GDM1 (cell line): ENCODE measurements at regions not wholly inside any gene's neighbourhood (a gene's known extent, or its start where the extent isn't known, plus 50 kb on each side); places are given as distances from the start of the nearest gene placed in this dataset.
A peak's percentile ranks its signal among the peaks of the same experiment; 100 is the strongest.

ENCODE experiments used
- DNase-seq: peaks from one replicate; lab custom pipeline; 2025; lab: John Stamatoyannopoulos, UW

GRCh38 chr12:3991798-3992580, 118.8 kb upstream of the PARP11 start:
- DNase-seq, result no peak

GRCh38 chr12:3990501-3991280, 117.5 kb upstream of the PARP11 start:
- no peak for DNase-seq

DNA sequence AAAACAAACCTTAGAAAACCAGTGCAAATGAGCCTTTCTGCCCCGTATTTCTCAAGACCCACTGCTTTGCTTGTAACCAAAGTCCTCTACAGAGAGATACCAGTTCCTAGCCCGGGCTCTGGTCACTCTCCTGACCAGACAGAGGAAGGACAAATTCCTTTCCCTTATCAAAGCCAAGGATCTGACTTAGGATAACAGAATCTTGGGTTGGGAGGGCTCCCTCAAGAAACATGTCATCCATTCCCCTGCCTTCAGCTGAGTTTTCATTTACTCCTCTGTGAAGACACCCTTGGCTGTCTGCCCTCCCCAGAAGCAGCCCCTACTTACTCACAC, 116.0 kb upstream of the PARP11 start:
- no peak for DNase-seq

DNA sequence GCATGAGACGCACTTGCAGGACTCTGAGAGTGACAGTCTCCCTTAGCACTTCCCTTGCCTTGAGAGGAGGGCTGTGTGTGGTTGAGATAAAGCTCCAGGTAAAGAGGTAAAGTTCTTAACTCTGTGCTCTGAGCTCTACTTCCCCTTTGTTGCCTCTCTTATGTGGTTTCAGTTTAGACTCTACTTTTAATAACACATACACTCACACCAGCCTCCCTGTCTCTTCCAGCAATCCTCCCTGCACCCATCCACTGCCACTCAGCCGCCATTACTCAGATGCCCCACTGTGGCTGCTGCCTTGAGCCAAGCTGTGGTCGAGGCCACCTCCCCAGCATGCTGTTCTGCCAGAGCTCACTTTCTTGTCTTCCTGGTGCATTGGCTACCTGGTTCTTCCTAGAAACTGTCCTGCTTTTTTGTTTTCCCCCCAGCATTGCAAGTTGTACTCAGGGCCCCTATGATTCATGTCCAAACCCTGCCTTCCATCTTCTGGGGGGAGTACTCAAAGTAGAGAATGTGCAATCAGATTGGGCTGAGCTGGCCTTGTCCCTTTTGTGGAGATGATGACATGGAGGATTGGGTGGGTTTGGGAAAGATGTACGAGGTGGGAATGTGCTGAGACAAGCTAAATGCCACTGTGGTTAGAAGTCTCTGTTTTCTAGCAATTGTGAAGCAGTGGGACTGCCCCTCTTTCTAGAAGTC, 115.5 kb upstream of the PARP11 start:
- peak; percentile 30 for DNase-seq

- no peak for DNase-seq
These were observed 114.4 kb upstream of the PARP11 start for GRCh38 chr12:3987571-3987970.

- no peak for DNase-seq
These were observed 107.5 kb upstream of the PARP11 start for GRCh38 chr12:3980504-3981272.

- DNase-seq, result no peak
These were observed 104.4 kb upstream of the PARP11 start for GRCh38 chr12:3977621-3978020.

- DNase-seq, result no peak
These were observed 103.2 kb upstream of the PARP11 start for GRCh38 chr12:3976351-3976938.

GRCh38 chr12:3975652-3976051, 102.5 kb upstream of the PARP11 start:
- no peak for DNase-seq

DNA sequence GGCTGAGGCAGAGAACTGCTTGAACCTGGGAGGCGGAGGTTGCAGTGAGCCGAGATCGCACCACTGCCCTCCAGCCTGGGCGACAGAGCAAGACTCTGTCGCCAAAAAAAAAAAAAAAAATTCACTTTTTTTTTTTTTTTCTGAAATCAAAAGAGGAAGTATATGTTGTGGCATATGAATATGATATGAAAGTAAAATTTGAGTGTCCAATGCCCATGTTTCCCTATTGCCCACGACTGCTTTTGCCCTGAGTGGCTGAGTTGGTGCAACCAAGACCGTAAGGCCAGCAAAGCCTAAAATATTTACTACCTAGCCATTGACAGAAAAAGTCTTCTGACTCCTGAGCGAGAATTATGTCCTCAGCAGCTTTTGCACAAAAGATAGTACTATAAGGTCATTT, 101.7 kb upstream of the PARP11 start:
- no peak for DNase-seq

GRCh38 chr12:3973973-3974644, 100.9 kb upstream of the PARP11 start:
- peak; percentile 37 for DNase-seq

- DNase-seq, result no peak
These were observed 100.2 kb upstream of the PARP11 start for GRCh38 chr12:3973269-3973884.

DNA sequence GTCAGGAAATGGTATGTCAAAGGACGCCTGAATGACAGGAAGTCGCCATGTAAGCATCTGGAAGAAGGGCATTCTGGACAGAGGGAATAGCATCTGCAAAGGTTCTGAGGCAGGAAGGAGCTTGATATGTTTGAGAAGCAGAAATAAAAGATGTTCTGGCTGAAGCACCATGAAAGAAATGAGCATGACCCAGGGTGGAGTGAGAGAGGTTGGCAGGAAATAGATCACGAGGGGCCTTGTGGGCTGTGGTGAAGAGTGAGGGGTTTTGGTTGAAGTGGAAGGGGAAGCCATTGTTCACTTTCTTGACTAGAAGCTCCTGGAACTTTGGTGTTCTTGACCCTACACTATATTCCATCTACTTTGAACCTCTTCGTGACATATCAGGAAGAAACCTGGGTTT, 99.4 kb upstream of the PARP11 start:
- no peak for DNase-seq

- DNase-seq, result no peak
These were observed 95.3 kb upstream of the PARP11 start for GRCh38 chr12:3968523-3968922.

DNA sequence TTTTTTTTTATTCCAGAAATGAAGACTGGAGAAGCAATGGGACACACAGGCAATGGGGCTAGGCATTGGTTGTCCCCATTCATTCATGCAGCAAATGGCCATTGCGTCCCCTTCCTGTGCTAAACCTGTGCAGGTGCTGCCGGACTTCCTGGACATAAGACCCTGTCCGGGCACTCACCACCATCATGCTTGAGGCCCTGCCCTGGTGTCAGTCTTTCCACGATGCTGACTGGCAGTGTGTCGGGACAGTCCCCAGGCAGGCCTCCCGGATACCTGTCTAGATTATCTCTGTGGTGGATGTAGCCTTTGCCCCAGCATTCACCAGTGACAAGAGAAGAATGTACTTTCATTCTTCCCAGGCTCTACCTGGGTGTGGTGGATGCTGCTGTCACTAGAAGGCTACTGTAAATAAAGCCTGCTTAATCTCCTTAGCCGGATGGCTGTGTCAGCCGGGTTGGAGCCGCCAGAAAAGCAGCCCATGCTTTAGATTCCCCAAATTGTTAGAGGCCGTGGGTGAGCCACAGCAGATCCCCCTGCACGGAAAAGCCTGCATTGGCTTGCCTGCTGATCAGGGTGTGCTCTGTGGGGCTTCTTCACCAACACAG, 94.5 kb upstream of the PARP11 start:
- no peak for DNase-seq

DNA sequence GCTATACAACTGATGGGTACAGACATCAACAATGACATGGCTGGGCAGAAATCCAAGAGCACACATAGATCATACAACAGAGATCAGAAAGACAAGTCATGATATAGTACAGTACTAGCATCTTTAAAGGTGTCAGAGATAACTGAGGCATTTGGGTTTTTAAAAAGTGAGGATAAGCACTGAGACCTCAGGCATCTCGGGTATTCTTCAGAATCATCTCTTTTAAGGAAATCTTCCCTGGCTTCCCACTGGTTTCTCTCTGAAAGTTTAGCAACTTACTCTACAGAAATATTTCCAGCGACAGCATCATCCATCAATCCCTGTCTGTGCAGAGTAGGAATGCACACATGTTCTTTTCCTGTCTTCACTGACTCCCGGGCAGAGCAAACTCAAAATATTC, 93.2 kb upstream of the PARP11 start:
- no peak for DNase-seq

DNA sequence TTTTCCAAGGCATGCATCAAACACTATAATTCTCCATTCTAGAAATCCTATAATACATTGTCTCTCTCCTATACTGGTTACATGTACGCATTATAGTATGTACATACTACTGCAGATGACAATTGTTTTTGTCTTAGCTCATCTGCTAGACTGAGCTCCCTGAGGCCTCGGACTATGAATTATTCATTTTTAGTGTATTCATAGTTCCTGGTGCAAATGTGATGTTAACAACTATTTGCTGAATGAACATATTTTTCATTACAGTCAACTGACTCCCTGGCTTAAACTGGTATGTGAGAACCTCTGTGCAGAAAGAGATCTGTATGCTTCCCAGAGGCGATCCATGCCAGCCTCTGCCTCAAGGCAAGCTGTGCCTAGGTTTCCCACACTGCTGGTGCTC, 91.8 kb upstream of the PARP11 start:
- DNase-seq, result no peak

GRCh38 chr12:3964439-3964838, 91.2 kb upstream of the PARP11 start:
- peak; percentile 5 for DNase-seq

- peak; percentile 87 for DNase-seq
These were observed 89.7 kb upstream of the PARP11 start for GRCh38 chr12:3962631-3963483.
